Stomach (tissue), 8 donors: ENCODE measurements at regions not wholly inside any gene's neighbourhood (a gene's known extent, or its start where the extent isn't known, plus 50 kb on each side); places are given as distances from the start of the nearest gene placed in this dataset.

Experiments
- DNase-seq, 2 donors: peaks; one replicate each; pipeline versions ENCODE4 v3.0.0 to v3.0.0-alpha.2; 2013 to 2019
- H3K27ac ChIP-seq, 5 donors: fragments of 200-600 bp in 4 of 5; sonication (generic) in 4 of 5; one replicate each; pipeline ENCODE4 v1.5.1; 2013 to 2019; ENCODE audit warnings: mild to moderate bottlenecking in 1 of 5, moderate library complexity in 1 of 5
- H3K27me3 ChIP-seq, 3 donors: fragments of 200-600 bp; sonication (generic); one replicate each; pipeline ENCODE4 v1.5.1; 2017 to 2019; ENCODE audit warnings: mixed run types in 1 of 3
- H3K36me3 ChIP-seq, 4 donors: fragments of 200-600 bp; sonication (generic); 1 replicate in 3 of 4; 2 replicates in 1 of 4; pipeline ENCODE4 v1.5.1; 2016 to 2019
- H3K4me1 ChIP-seq, 4 donors: fragments of 200-600 bp; sonication (generic); one replicate each; pipeline ENCODE4 v1.5.1; 2016 to 2019
- H3K4me3 ChIP-seq, 4 donors: fragments of 200-600 bp; sonication (generic) in 3 of 4; one replicate each; pipeline ENCODE4 v1.5.1; 2016 to 2019; ENCODE audit warnings: mild to moderate bottlenecking in 1 of 4
- H3K9me3 ChIP-seq, 4 donors: fragments of 200-600 bp; sonication (generic); one replicate each; pipeline ENCODE4 v1.5.1; 2016 to 2019
- CTCF ChIP-seq, 7 experiments: fragments of 450-650 bp in 4 of 7; fragments of 200-600 bp in 3 of 7; sonication (generic) in 3 of 7; IDR thresholded peaks; one replicate each; pipeline ENCODE4 v1.5.1; 2016 to 2019; ENCODE audit warnings: antibody characterized with exemption in 7 of 7, control low read depth in 2 of 7, mild to moderate bottlenecking in 1 of 7
- EP300 ChIP-seq: sonication (generic); formaldehyde crosslinking; IDR thresholded peaks from one replicate; pipeline ENCODE4 v1.6.1; 2017; ENCODE audit warnings: antibody characterized with exemption
- POLR2A ChIP-seq, 4 donors: fragments of 450-650 bp; IDR thresholded peaks; one replicate each; pipeline ENCODE4 v1.6.1; 2016; ENCODE audit warnings: antibody characterized with exemption in 4 of 4, control low read depth in 2 of 4, mild to moderate bottlenecking in 1 of 4, moderate library complexity in 1 of 4
- POLR2AphosphoS5 ChIP-seq, 3 donors: sonication (generic); formaldehyde crosslinking; IDR thresholded peaks; one replicate each; pipeline ENCODE4 v1.6.1; 2016; ENCODE audit warnings: antibody characterized with exemption in 3 of 3
- WGBS, 5 donors: extraction: QIAGEN DNeasy Blood & Tissue Kit in 3 of 5; methylation state at CpG; one replicate each; pipeline versions ENCODE4 v1.1.5 to v1.1.7; 2013 to 2018; 5-methylcytosine and 5-hydroxymethylcytosine counted together
- intact Hi-C: fragments of 100-400 bp; cut with DNase I; formaldehyde crosslinking; loops from one replicate; pipeline ENCODE4 v1.15.1; 2023; ENCODE audit warnings: low total_unique reads
- donor health status: healthy with polysubstance abuse.
- donor health status: Bipolar disorder and iron deficiency.
- donor health status: healthy.

DNA sequence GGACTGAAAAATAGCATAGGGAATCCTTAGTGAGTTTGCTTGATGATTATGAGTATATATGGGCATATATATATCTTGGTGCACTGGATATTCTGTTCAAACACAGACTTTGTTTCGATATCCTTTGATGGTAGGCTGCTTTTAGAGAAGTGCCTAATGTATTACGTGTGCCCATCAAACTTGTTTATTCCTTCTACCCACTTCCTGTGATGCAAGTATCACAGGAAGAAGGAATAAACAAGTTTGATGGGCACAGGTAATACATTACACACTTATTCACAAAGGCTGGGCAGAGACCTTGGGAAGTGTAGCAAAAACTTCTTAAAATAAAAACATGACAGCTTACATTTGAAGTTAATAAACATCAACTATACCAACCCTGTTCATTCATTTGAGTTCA lies 364.2 kb downstream of the CHSY3 start:
- Histone ChIP-seq H3K27me3 (no peaks in the 10 kb centered on the region), H3K4me1 (no peaks in the 10 kb centered on the region), H3K4me3 (no peak overlapping the region), H3K27ac (no peak overlapping the region), H3K36me3 (no peaks in the 10 kb centered on the region), H3K9me3 (no peaks in the 10 kb centered on the region)
- WGBS, 5 donors, result 56 to 73% (median 70%) methylated on average over 2 of the region's 2 CpGs
- DNase-seq, result no peak
- no peak for TF ChIP-seq POLR2A (IDR thresholded peaks at IDR 0.05)
- no peak for TF ChIP-seq CTCF (IDR thresholded peaks at IDR 0.05)
- no peak for TF ChIP-seq POLR2AphosphoS5 (IDR thresholded peaks at IDR 0.05)
- no peak for TF ChIP-seq EP300
- intact Hi-C loops, result no loop called here

- WGBS, 5 donors, result 77 to 89% (median 85%) methylated on average over 2 of the region's 2 CpGs
- DNase-seq, result no peak
- H3K27ac ChIP-seq, result no peak overlapping the region
- H3K36me3 ChIP-seq, result no peaks in the 10 kb centered on the region
- TF ChIP-seq POLR2A (IDR thresholded peaks at IDR 0.05) (no peak), CTCF (IDR thresholded peaks at IDR 0.05) (no peak), POLR2AphosphoS5 (IDR thresholded peaks at IDR 0.05) (no peak), EP300 (no peak)
- intact Hi-C loops, result no loop called here
- no peaks in the 10 kb centered on the region for H3K4me1 ChIP-seq
- H3K27me3 ChIP-seq, result no peaks in the 10 kb centered on the region
- H3K4me3 ChIP-seq, result no peak overlapping the region
- H3K9me3 ChIP-seq, result no peaks in the 10 kb centered on the region
Measured at GRCh38 chr5:130267926-130268325, 363.7 kb downstream of the CHSY3 start.

- TF ChIP-seq POLR2AphosphoS5 (IDR thresholded peaks at IDR 0.05) (no peak), EP300 (no peak), POLR2A (IDR thresholded peaks at IDR 0.05) (no peak), CTCF (IDR thresholded peaks at IDR 0.05) (no peak)
- intact Hi-C loops, result no loop called here
- Histone ChIP-seq H3K36me3 (no peaks in the 10 kb centered on the region), H3K4me3 (no peak overlapping the region), H3K27ac (no peak overlapping the region), H3K9me3 (peaks cover 0 to 7% (median 3%) of the 10 kb centered on the region in 4 donors), H3K4me1 (no peaks in the 10 kb centered on the region), H3K27me3 (no peaks in the 10 kb centered on the region)
- 78 to 93% (median 91%) methylated on average over 2 of the region's 2 CpGs for WGBS, 5 donors
- DNase-seq, result no peak
Measured at GRCh38 chr5:130260481-130260880, 356.2 kb downstream of the CHSY3 start.

DNA sequence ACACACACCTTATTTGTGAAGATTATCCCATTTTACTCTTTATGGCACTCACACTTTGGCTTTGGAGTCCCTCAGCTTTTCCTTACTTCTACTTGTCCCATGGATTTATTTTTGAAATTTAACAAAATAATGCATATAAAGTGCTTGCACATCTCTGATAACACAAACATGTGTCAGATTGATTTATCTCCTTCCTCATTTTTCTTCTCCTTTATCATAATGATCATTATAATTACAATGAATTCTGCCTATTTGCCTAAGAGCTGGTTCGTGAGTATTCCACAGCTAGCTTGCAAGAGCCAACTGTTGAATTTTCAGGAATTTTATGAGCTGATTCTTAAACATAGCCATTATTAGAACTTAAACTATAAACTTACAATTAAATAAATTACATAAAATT lies 347.7 kb downstream of the CHSY3 start:
- Histone ChIP-seq H3K4me3 (no peak overlapping the region), H3K27ac (no peak overlapping the region), H3K27me3 (no peaks in the 10 kb centered on the region), H3K4me1 (no peaks in the 10 kb centered on the region), H3K9me3 (peaks cover 0 to 11% (median 4%) of the 10 kb centered on the region in 4 donors), H3K36me3 (no peaks in the 10 kb centered on the region)
- intact Hi-C loops, result no loop called here
- no peak for DNase-seq
- TF ChIP-seq CTCF (IDR thresholded peaks at IDR 0.05), result no peak
- TF ChIP-seq EP300, result no peak
- TF ChIP-seq POLR2A (IDR thresholded peaks at IDR 0.05), result no peak
- no peak for TF ChIP-seq POLR2AphosphoS5 (IDR thresholded peaks at IDR 0.05)
- 19 to 49% (median 39%) methylated on average over 1 of the region's 1 CpG for WGBS, 5 donors
